PC-3 (cell line): ENCODE measurements at regions not wholly inside any gene's neighbourhood (a gene's known extent, or its start where the extent isn't known, plus 50 kb on each side); places are given as distances from the start of the nearest gene placed in this dataset.

ENCODE experiments used
- CTCF ChIP-seq: fragments of 300-600 bp; sonication (generic); conservative IDR thresholded peaks from 2 replicates; pipeline ENCODE4 v1.5.1; 2017; ENCODE audit warnings: antibody characterized with exemption, low read depth, mild to moderate bottlenecking, low read length
- EZH2phosphoT487 ChIP-seq: fragments of 300-600 bp; sonication (generic); IDR thresholded peaks from 2 replicates; pipeline ENCODE4 v1.6.1; 2018; ENCODE audit warnings: mild to moderate bottlenecking, antibody characterized with exemption, low read length, borderline replicate concordance

GRCh38 chr19:30648866-30649862, 277.0 kb downstream of the ZNF536 start:
- TF ChIP-seq CTCF (no peak), EZH2phosphoT487 (no peak)
